PC-3 (cell line): ENCODE measurements at regions not wholly inside any gene's neighbourhood (a gene's known extent, or its start where the extent isn't known, plus 50 kb on each side); places are given as distances from the start of the nearest gene placed in this dataset.

Experiments used
- ATAC-seq: fragments of 200-7000 bp; cut with Tn5 transposase; 2 replicates; pipeline ENCODE4 v1.9.1; 2020; ENCODE audit warnings: mild to moderate bottlenecking, moderate library complexity
- BruUV-seq: library from RNA; stranded (reverse); fragments of 400-500 nt; replicated peaks from 2 replicates; lab custom pipeline; 2021; lab: Mats Ljungman, UMichigan
- CTCF ChIA-PET: fragments of 300-600 bp; sonication (Branson Sonifier 250); formaldehyde crosslinking; loops from one replicate; lab custom pipeline; 2022; ENCODE audit warnings: antibody characterized with exemption; lab: Charles Lee
- POLR2A ChIA-PET: fragments of 300-600 bp; sonication (Branson Sonifier 250); formaldehyde crosslinking; loops from one replicate; lab custom pipeline; 2022; ENCODE audit warnings: antibody characterized with exemption; ENCODE audit not compliant: unreplicated experiment; lab: Charles Lee
- DNase-seq: peaks from one replicate; pipeline ENCODE4 v3.0.0-alpha.2; 2015
- H2AFZ ChIP-seq: fragments of 300-600 bp; sonication (generic); 2 replicates; pipeline ENCODE4 v1.6.0; 2016; ENCODE audit warnings: antibody characterized with exemption, low read length
- H3F3A ChIP-seq: fragments of 300-600 bp; sonication (generic); one replicate; pipeline ENCODE4 v1.6.0; 2017; ENCODE audit warnings: antibody characterized with exemption, low read length, control low read depth, mild to moderate bottlenecking; ENCODE audit not compliant: unreplicated experiment
- H3K27ac ChIP-seq: fragments of 300-600 bp; sonication (generic); 2 replicates; pipeline ENCODE4 v1.5.1; 2016; ENCODE audit warnings: mild to moderate bottlenecking, low read length
- H3K27me3 ChIP-seq: fragments of 300-600 bp; sonication (generic); 2 replicates; pipeline ENCODE4 v1.6.1; 2016; ENCODE audit warnings: low read length, mixed read lengths
- H3K36me3 ChIP-seq: fragments of 300-600 bp; sonication (generic); 2 replicates; pipeline ENCODE4 v1.6.1; 2016; ENCODE audit warnings: low read depth, mixed run types, low read length, mixed read lengths
- H3K4me1 ChIP-seq: fragments of 300-600 bp; sonication (generic); 2 replicates; pipeline ENCODE4 v1.5.1; 2016; ENCODE audit warnings: low read length; ENCODE audit not compliant: insufficient read depth
- H3K4me2 ChIP-seq: fragments of 300-600 bp; sonication (generic); 2 replicates; pipeline ENCODE4 v1.6.0; 2016; ENCODE audit warnings: low read length
- H3K4me3 ChIP-seq: fragments of 300-600 bp; sonication (generic); 2 replicates; pipeline ENCODE4 v1.5.1; 2016; ENCODE audit warnings: mild to moderate bottlenecking, low read length, mixed read lengths
- H3K79me2 ChIP-seq: fragments of 300-600 bp; sonication (generic); 2 replicates; pipeline ENCODE4 v1.6.1; 2017; ENCODE audit warnings: low read length, mixed read lengths
- H3K9ac ChIP-seq: fragments of 300-600 bp; sonication (generic); 2 replicates; pipeline ENCODE4 v1.6.0; 2016; ENCODE audit warnings: mild to moderate bottlenecking, low read length
- H3K9me2 ChIP-seq: fragments of 300-600 bp; sonication (generic); replicated peaks from 2 replicates; pipeline ENCODE4 v1.6.1; 2016; ENCODE audit warnings: mixed run types, low read length, mixed read lengths
- H3K9me3 ChIP-seq: fragments of 300-600 bp; sonication (generic); 2 replicates; pipeline ENCODE4 v1.6.1; 2016; ENCODE audit warnings: low read length, mixed read lengths
- H4K20me1 ChIP-seq: fragments of 300-600 bp; sonication (generic); 2 replicates; pipeline ENCODE4 v1.6.1; 2016; ENCODE audit warnings: low read length, mixed read lengths
- EZH2 ChIP-seq: fragments of 300-600 bp; sonication (generic); IDR thresholded peaks from one replicate; pipeline ENCODE4 v1.6.1; 2017; ENCODE audit warnings: antibody characterized with exemption, mild to moderate bottlenecking, low read length; ENCODE audit not compliant: unreplicated experiment
- EZH2phosphoT487 ChIP-seq: fragments of 300-600 bp; sonication (generic); IDR thresholded peaks from 2 replicates; pipeline ENCODE4 v1.6.1; 2018; ENCODE audit warnings: mild to moderate bottlenecking, antibody characterized with exemption, low read length, borderline replicate concordance
- intact Hi-C: fragments of 100-400 bp; cut with micrococcal nuclease; formaldehyde crosslinking; loops from 2 replicates; pipeline ENCODE4 v1.9.0; 2023
- TF ChIP-seq, protein P1 (sequence below): fragments of 300-600 bp; sonication (generic); conservative IDR thresholded peaks from 2 replicates; pipeline ENCODE4 v1.5.1; 2017; ENCODE audit warnings: antibody characterized with exemption, low read depth, mild to moderate bottlenecking, low read length

DNA sequence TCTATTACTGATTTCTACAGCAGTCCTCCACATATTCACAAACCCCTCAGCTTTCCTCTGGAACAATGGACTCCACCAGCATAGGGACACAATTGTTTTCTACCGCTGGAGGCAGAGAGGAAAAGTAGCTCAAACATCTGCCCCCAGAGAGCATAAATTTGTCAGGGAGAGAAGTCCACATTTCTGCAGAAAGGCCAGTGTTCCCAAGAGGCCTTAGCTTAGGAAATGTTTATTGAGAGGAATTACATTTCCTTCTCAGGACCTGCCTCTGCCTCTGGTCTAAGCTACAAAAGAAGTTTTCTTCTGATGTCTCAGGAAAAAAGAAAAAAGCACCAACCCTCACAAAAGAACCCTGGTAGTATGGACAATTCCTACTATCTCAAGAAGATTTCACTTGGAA lies 217.8 kb upstream of the BMP4 start:
- Histone ChIP-seq H2AFZ (peak overlapping the region; percentile 19), H3K27me3 (no peaks in the 10 kb centered on the region), H4K20me1 (no peaks in the 10 kb centered on the region), H3K27ac (no peak overlapping the region), H3K4me1 (peaks cover 83% of the 10 kb centered on the region), H3K4me3 (no peak overlapping the region), H3K36me3 (no peaks in the 10 kb centered on the region), H3K9ac (no peak overlapping the region), H3K79me2 (no peaks in the 10 kb centered on the region), H3F3A (no peaks in the 10 kb centered on the region), H3K4me2 (no peak overlapping the region), H3K9me2 (no peaks in the 10 kb centered on the region), H3K9me3 (no peaks in the 10 kb centered on the region)
- BruUV-seq: no TSS peak
- ATAC-seq (no peak), DNase-seq (no peak)
- intact Hi-C loops: loop anchor here (2.0 kb wide), 1 partner anchor 36 kb away; no protein-coding TSS in a partner anchor
- ChIA-PET POLR2A (interaction anchor here (0.9 to 1.1 kb wide), 2 partner anchors 69 to 77 kb away, joined by 6 to 9 read pairs; no protein-coding TSS in a partner anchor), CTCF (interaction anchor here (0.5 to 3.3 kb wide), 8 partner anchors 67 to 637 kb away, joined by 3 to 28 read pairs (median 4); no protein-coding TSS in a partner anchor)
- TF ChIP-seq EZH2phosphoT487 (no peak), EZH2 (no peak)

DNA sequence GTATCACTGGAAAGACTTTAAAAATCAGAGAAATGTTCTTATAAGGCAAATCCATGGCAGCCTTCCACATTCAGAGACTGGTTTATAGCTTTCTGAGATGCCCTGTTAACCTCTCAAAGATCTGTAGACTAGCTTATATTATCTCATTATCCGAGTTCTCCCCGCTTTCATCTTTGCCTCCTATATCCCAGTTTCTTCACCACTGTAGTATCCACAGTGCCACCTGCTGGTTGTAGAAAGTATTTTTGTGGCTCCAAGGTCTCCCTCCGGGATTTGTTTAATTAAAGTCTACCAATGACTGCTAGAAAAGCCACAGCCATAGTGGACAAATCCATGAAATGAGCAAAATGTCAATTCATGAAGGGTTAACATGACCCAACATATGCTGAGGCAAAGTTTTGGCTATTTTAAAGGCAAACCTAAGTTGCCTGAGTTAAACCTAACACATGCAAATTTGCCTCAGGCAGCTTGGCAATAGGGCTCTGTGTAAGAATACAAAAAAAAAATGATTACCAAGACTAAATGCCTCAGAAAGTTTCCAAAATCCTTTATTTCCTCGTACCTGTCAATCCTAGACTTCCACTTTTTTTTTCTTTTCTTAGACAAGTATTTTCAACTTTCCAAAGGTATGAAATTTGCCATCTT lies 218.8 kb upstream of the BMP4 start:
- peaks cover 73% of the 10 kb centered on the region for H3K4me1 ChIP-seq
- H3K27ac ChIP-seq: no peak overlapping the region
- no peaks in the 10 kb centered on the region for H4K20me1 ChIP-seq
- no peaks in the 10 kb centered on the region for H3K9me3 ChIP-seq
- ATAC-seq (peak; percentile 61), DNase-seq (peak; percentile 100)
- no peaks in the 10 kb centered on the region for H3K36me3 ChIP-seq
- CTCF ChIA-PET: interaction anchor here (0.5 to 3.3 kb wide), 17 partner anchors 9 to 375 kb away, joined by 3 to 28 read pairs (median 5); no protein-coding TSS in a partner anchor
- TF ChIP-seq EZH2 (no peak), EZH2phosphoT487 (no peak)
- TF ChIP-seq, protein P1, sequence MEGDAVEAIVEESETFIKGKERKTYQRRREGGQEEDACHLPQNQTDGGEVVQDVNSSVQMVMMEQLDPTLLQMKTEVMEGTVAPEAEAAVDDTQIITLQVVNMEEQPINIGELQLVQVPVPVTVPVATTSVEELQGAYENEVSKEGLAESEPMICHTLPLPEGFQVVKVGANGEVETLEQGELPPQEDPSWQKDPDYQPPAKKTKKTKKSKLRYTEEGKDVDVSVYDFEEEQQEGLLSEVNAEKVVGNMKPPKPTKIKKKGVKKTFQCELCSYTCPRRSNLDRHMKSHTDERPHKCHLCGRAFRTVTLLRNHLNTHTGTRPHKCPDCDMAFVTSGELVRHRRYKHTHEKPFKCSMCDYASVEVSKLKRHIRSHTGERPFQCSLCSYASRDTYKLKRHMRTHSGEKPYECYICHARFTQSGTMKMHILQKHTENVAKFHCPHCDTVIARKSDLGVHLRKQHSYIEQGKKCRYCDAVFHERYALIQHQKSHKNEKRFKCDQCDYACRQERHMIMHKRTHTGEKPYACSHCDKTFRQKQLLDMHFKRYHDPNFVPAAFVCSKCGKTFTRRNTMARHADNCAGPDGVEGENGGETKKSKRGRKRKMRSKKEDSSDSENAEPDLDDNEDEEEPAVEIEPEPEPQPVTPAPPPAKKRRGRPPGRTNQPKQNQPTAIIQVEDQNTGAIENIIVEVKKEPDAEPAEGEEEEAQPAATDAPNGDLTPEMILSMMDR: peak; percentile 100
- H3K27me3 ChIP-seq: no peaks in the 10 kb centered on the region
- no TSS peak for BruUV-seq
- intact Hi-C loops: loop anchor here (1.0 to 5.0 kb wide), 10 partner anchors 35 to 743 kb away; no protein-coding TSS in a partner anchor
- no peak overlapping the region for H3K4me3 ChIP-seq
- no peak overlapping the region for H3K9ac ChIP-seq
- peak overlapping the region; percentile 41 for H2AFZ ChIP-seq
- H3K4me2 ChIP-seq: peak overlapping the region; percentile 14
- H3K79me2 ChIP-seq: no peaks in the 10 kb centered on the region
- H3F3A ChIP-seq: no peaks in the 10 kb centered on the region
- H3K9me2 ChIP-seq: no peaks in the 10 kb centered on the region
- POLR2A ChIA-PET: interaction anchor here (0.6 to 0.9 kb wide), 2 partner anchors 172 to 196 kb away, joined by 3 to 6 read pairs; no protein-coding TSS in a partner anchor

DNA sequence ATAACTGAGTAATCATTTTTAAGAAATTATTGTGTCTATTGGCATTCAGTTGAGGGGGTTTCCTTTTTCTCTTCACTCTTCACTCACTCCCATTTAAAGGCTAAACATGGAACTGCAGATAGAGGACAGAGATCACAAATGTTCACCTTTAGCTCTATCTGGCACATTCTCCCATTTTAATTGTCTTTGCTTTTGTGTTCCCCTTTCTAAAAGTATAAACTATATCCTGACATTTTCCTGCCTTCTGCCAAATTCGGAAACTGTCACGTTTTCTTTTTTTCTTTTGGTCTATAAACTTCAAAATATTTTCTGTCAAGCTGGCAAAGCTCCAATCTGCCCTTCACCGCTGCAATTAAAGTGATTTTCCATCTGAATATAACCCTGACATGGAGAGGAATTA lies 219.8 kb upstream of the CDKN3 start:
- H2AFZ ChIP-seq: no peak overlapping the region
- ATAC-seq: no peak
- no peaks in the 10 kb centered on the region for H3K9me2 ChIP-seq
- BruUV-seq: no TSS peak
- no peak for DNase-seq
- no peaks in the 10 kb centered on the region for H3F3A ChIP-seq
- H4K20me1 ChIP-seq: no peaks in the 10 kb centered on the region
- H3K4me3 ChIP-seq: no peak overlapping the region
- POLR2A ChIA-PET: no interaction called here
- H3K4me1 ChIP-seq: peaks cover 60% of the 10 kb centered on the region
- no peak overlapping the region for H3K4me2 ChIP-seq
- CTCF ChIA-PET: interaction anchor here (0.6 to 2.4 kb wide), 2 partner anchors 152 to 260 kb away, joined by 3 to 13 read pairs; no protein-coding TSS in a partner anchor
- no peaks in the 10 kb centered on the region for H3K36me3 ChIP-seq
- H3K9me3 ChIP-seq: no peaks in the 10 kb centered on the region
- TF ChIP-seq, protein P1: no peak
- intact Hi-C loops: loop anchor here (5.0 kb wide), 1 partner anchor 515 kb away; no protein-coding TSS in a partner anchor
- H3K27ac ChIP-seq: no peak overlapping the region
- no peaks in the 10 kb centered on the region for H3K79me2 ChIP-seq
- H3K27me3 ChIP-seq: no peaks in the 10 kb centered on the region
- H3K9ac ChIP-seq: no peak overlapping the region
